ENCODE measurements at regions not wholly inside any gene's neighbourhood (a gene's known extent, or its start where the extent isn't known, plus 50 kb on each side); places are given as distances from the start of the nearest gene placed in this dataset.

- H3K4me2 ChIP-seq: no peak overlapping the region
- H3K4me1 ChIP-seq (ENCODE audit: insufficient read depth): no peaks in the 10 kb centered on the region
- H3K4me3 Mint-ChIP-seq: no peak overlapping the region
- peaks cover 3% of the 10 kb centered on the region for H3K27me3 Mint-ChIP-seq (ENCODE audit: insufficient read depth, low read depth, poor library complexity)
- peaks cover 91% of the 10 kb centered on the region for H3K9me3 Mint-ChIP-seq
- no peaks in the 10 kb centered on the region for H3K9me2 ChIP-seq (ENCODE audit: insufficient read depth)
- H3K27me3 ChIP-seq (ENCODE audit: insufficient read depth): no peaks in the 10 kb centered on the region
- no peak overlapping the region for H3K27ac ChIP-seq (ENCODE audit: low read depth)
- H3K27ac Mint-ChIP-seq: no peak overlapping the region
- peaks cover 39% of the 10 kb centered on the region for H3K36me3 Mint-ChIP-seq (ENCODE audit: low read depth)
- no peaks in the 10 kb centered on the region for H4K20me1 ChIP-seq (replicated peaks; ENCODE audit: insufficient read depth)
- H3K4me3 ChIP-seq: no peak overlapping the region
- no peaks in the 10 kb centered on the region for H3F3A ChIP-seq (replicated peaks; ENCODE audit: low read depth)
- H2AFZ ChIP-seq: no peak overlapping the region
- no peaks in the 10 kb centered on the region for H3K79me2 ChIP-seq (replicated peaks; ENCODE audit: insufficient read depth)
- TF ChIP-seq REST (IDR thresholded peaks at IDR 0.05; ENCODE audit: unreplicated experiment): no peak
- no peak for TF ChIP-seq EZH2phosphoT487 (IDR thresholded peaks at IDR 0.05; ENCODE audit: unreplicated experiment)
- H3K36me3 ChIP-seq (ENCODE audit: insufficient read depth): no peaks in the 10 kb centered on the region
- no peak for ATAC-seq
- H3K4me1 Mint-ChIP-seq: no peaks in the 10 kb centered on the region
- no peak for DNase-seq (ENCODE audit: low spot score)
These were observed 654.5 kb upstream of the AUTS2 start for GRCh38 chr7:68943786-68944185.

GRCh38 chr7:68955656-68956055 lies 642.6 kb upstream of the AUTS2 start:
- H2AFZ ChIP-seq: no peak overlapping the region
- peaks cover 36% of the 10 kb centered on the region for H3K36me3 Mint-ChIP-seq (ENCODE audit: low read depth)
- H4K20me1 ChIP-seq (replicated peaks; ENCODE audit: insufficient read depth): no peaks in the 10 kb centered on the region
- no peaks in the 10 kb centered on the region for H3K4me1 ChIP-seq (ENCODE audit: insufficient read depth)
- H3K79me2 ChIP-seq (replicated peaks; ENCODE audit: insufficient read depth): no peaks in the 10 kb centered on the region
- H3K4me3 ChIP-seq: no peak overlapping the region
- DNase-seq (ENCODE audit: low spot score) (no peak), ATAC-seq (no peak)
- H3K9me2 ChIP-seq (ENCODE audit: insufficient read depth): no peaks in the 10 kb centered on the region
- H3F3A ChIP-seq (replicated peaks; ENCODE audit: low read depth): no peaks in the 10 kb centered on the region
- no peaks in the 10 kb centered on the region for H3K36me3 ChIP-seq (ENCODE audit: insufficient read depth)
- H3K27me3 Mint-ChIP-seq (ENCODE audit: insufficient read depth, low read depth, poor library complexity): peaks cover 3% of the 10 kb centered on the region
- H3K9me3 Mint-ChIP-seq: peaks cover 94% of the 10 kb centered on the region
- no peak overlapping the region for H3K27ac Mint-ChIP-seq
- H3K27me3 ChIP-seq (ENCODE audit: insufficient read depth): no peaks in the 10 kb centered on the region
- no peak overlapping the region for H3K27ac ChIP-seq (ENCODE audit: low read depth)
- no peak overlapping the region for H3K4me3 Mint-ChIP-seq
- H3K4me2 ChIP-seq: no peak overlapping the region
- H3K4me1 Mint-ChIP-seq: no peaks in the 10 kb centered on the region
- no peak for TF ChIP-seq ZNF114 (CRISPR knock-in tag; IDR thresholded peaks at IDR 0.05)
- TF ChIP-seq STAT1 (IDR thresholded peaks at IDR 0.05; ENCODE audit: unreplicated experiment): no peak
- TF ChIP-seq EZH2phosphoT487 (IDR thresholded peaks at IDR 0.05; ENCODE audit: unreplicated experiment): no peak
- TF ChIP-seq CTCF (conservative IDR thresholded peaks at IDR 0.05; ENCODE audit: low read depth in 2 of 2): no peak
- no peak for TF ChIP-seq JUNB (IDR thresholded peaks at IDR 0.05; ENCODE audit: unreplicated experiment)
- TF ChIP-seq EZH2 (IDR thresholded peaks at IDR 0.05; ENCODE audit: low read depth, unreplicated experiment): no peak
- no peak for TF ChIP-seq REST (IDR thresholded peaks at IDR 0.05; ENCODE audit: unreplicated experiment)
- no peak for TF ChIP-seq ZNF331 (CRISPR knock-in tag; IDR thresholded peaks at IDR 0.05; ENCODE audit: low read depth)
- no peak for TF ChIP-seq NANOG (IDR thresholded peaks at IDR 0.05; ENCODE audit: borderline replicate concordance)
- no peak for TF ChIP-seq ETS1 (IDR thresholded peaks at IDR 0.05)
- no peak for TF ChIP-seq CREB1 (CRISPR knock-in tag; IDR thresholded peaks at IDR 0.05; ENCODE audit: low read depth)
